ENCODE measurements at regions not wholly inside any gene's neighbourhood (a gene's known extent, or its start where the extent isn't known, plus 50 kb on each side); places are given as distances from the start of the nearest gene placed in this dataset.

GRCh38 chr5:73279805-73280204, 106.8 kb downstream of the TMEM174 start:
- DNase-seq (ENCODE audit: low spot score) = no peak
- intact Hi-C loops (cut with DNase I) = no loop called here

- no peak for DNase-seq (ENCODE audit: low spot score)
- intact Hi-C loops (cut with DNase I) = no loop called here
Observed at GRCh38 chr5:73278693-73279092, 105.7 kb downstream of the TMEM174 start.

- peak; percentile 85 for DNase-seq (ENCODE audit: low spot score)
- intact Hi-C loops (cut with DNase I) = no loop called here
Observed at GRCh38 chr5:73274881-73275663, 102.1 kb downstream of the TMEM174 start.

GRCh38 chr5:73274121-73274520, 101.1 kb downstream of the TMEM174 start:
- no peak for DNase-seq (ENCODE audit: low spot score)
- intact Hi-C loops (cut with DNase I) = no loop called here

GRCh38 chr5:73273379-73274050, 100.5 kb downstream of the TMEM174 start:
- intact Hi-C loops (cut with DNase I) = no loop called here
- DNase-seq (ENCODE audit: low spot score) = no peak

GRCh38 chr5:73272351-73272750, 99.4 kb downstream of the TMEM174 start:
- intact Hi-C loops (cut with DNase I) = no loop called here
- no peak for DNase-seq (ENCODE audit: low spot score)

- no peak for DNase-seq (ENCODE audit: low spot score)
- intact Hi-C loops (cut with DNase I) = no loop called here
Observed at GRCh38 chr5:73268826-73269225, 95.8 kb downstream of the TMEM174 start.

- no peak for DNase-seq (ENCODE audit: low spot score)
- intact Hi-C loops (cut with DNase I) = no loop called here
Observed at GRCh38 chr5:73267766-73268435, 94.9 kb downstream of the TMEM174 start.

GRCh38 chr5:73266925-73267765, 94.2 kb downstream of the TMEM174 start:
- intact Hi-C loops (cut with DNase I) = no loop called here
- DNase-seq (ENCODE audit: low spot score) = no peak

GRCh38 chr5:73266176-73266738, 93.3 kb downstream of the TMEM174 start:
- no peak for DNase-seq (ENCODE audit: low spot score)
- intact Hi-C loops (cut with DNase I) = no loop called here

- intact Hi-C loops (cut with DNase I) = no loop called here
- DNase-seq (ENCODE audit: low spot score) = no peak
Observed at GRCh38 chr5:73265641-73266040, 92.6 kb downstream of the TMEM174 start.

- DNase-seq (ENCODE audit: low spot score) = no peak
- intact Hi-C loops (cut with DNase I) = no loop called here
Observed at GRCh38 chr5:73264631-73265030, 91.6 kb downstream of the TMEM174 start.

GRCh38 chr5:73263001-73263710, 90.2 kb downstream of the TMEM174 start:
- intact Hi-C loops (cut with DNase I) = no loop called here

GRCh38 chr5:73256862-73257261, 83.9 kb downstream of the TMEM174 start:
- intact Hi-C loops (cut with DNase I) = no loop called here
- no peak for DNase-seq (ENCODE audit: low spot score)

More at GRCh38 chr5:73263001-73263710, 90.2 kb downstream of the TMEM174 start:
- no peak for DNase-seq (ENCODE audit: low spot score)

- DNase-seq (ENCODE audit: low spot score) = no peak
- intact Hi-C loops (cut with DNase I) = no loop called here
Observed at GRCh38 chr5:73256462-73256861, 83.5 kb downstream of the TMEM174 start.

- DNase-seq (ENCODE audit: low spot score) = no peak
- intact Hi-C loops (cut with DNase I) = no loop called here
Observed at GRCh38 chr5:73256012-73256411, 83.0 kb downstream of the TMEM174 start.

- intact Hi-C loops (cut with DNase I) = no loop called here
- no peak for DNase-seq (ENCODE audit: low spot score)
Observed at GRCh38 chr5:73254642-73255041, 81.6 kb downstream of the TMEM174 start.

- DNase-seq (ENCODE audit: low spot score) = no peak
- intact Hi-C loops (cut with DNase I) = no loop called here
Observed at GRCh38 chr5:73253047-73253660, 80.2 kb downstream of the TMEM174 start.

Measured in posterior vena cava (tissue), 2 donors.